ENCODE measurements at regions not wholly inside any gene's neighbourhood (a gene's known extent, or its start where the extent isn't known, plus 50 kb on each side); places are given as distances from the start of the nearest gene placed in this dataset.

DNA sequence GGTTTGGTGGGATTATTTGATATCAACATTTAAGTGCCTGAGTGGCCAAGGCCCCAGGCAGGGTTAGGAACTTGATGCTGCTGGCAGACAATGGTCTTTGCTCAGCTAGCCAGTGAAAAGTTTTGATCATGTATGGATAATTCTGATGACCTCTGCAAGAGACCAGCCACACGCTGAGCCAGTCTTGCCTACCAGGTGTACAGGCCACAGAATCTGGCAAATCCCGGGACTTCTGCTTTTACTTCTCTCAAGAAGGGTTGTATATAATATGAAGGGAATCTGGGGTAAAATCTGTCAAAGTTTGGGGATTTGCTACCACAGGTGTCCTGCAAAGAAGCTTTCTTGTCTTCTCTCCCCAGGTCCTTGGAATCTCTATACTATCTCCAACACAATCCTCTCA, 331.4 kb upstream of the GOLIM4 start:
- Histone ChIP-seq H3K79me2 (ENCODE audit: insufficient read depth, low read length) (no peaks in the 10 kb centered on the region), H3K27ac (ENCODE audit: low read depth, low read length) (no peak overlapping the region), H4K20me1 (ENCODE audit: insufficient read depth, low read length) (no peaks in the 10 kb centered on the region), H3K9ac (ENCODE audit: low read length) (no peak overlapping the region), H3K27me3 (ENCODE audit: insufficient read depth, low read length) (no peaks in the 10 kb centered on the region), H2AFZ (ENCODE audit: low read depth, low read length) (no peak overlapping the region), H3K9me3 (ENCODE audit: insufficient read depth, low read depth, low read length) (no peaks in the 10 kb centered on the region), H3K36me3 (ENCODE audit: insufficient read depth, low read length) (no peaks in the 10 kb centered on the region), H3K4me2 (ENCODE audit: low read length) (no peak overlapping the region), H3K4me3 (ENCODE audit: insufficient read depth, low read depth, low read length) (no peak overlapping the region), H3K4me1 (ENCODE audit: insufficient read depth, low read length) (peaks cover 6% of the 10 kb centered on the region)
- Mint-ChIP-seq H3K4me3 (ENCODE audit: unreplicated experiment) (no peak overlapping the region), H3K27ac (ENCODE audit: unreplicated experiment) (no peak overlapping the region), H3K4me1 (ENCODE audit: low read depth, unreplicated experiment) (peaks cover 15% of the 10 kb centered on the region), H3K36me3 (ENCODE audit: low read depth, unreplicated experiment) (no peaks in the 10 kb centered on the region), H3K27me3 (ENCODE audit: low read depth, unreplicated experiment) (no peaks in the 10 kb centered on the region), H3K9me3 (ENCODE audit: unreplicated experiment) (no peaks in the 10 kb centered on the region)
- FAIRE-seq (no peak), DNase-seq (ENCODE audit: low read depth) (no peak)
- TF ChIP-seq EZH2 (IDR thresholded peaks at IDR 0.05; ENCODE audit: insufficient read depth, low read length), result no peak
- TF ChIP-seq, protein P1, sequence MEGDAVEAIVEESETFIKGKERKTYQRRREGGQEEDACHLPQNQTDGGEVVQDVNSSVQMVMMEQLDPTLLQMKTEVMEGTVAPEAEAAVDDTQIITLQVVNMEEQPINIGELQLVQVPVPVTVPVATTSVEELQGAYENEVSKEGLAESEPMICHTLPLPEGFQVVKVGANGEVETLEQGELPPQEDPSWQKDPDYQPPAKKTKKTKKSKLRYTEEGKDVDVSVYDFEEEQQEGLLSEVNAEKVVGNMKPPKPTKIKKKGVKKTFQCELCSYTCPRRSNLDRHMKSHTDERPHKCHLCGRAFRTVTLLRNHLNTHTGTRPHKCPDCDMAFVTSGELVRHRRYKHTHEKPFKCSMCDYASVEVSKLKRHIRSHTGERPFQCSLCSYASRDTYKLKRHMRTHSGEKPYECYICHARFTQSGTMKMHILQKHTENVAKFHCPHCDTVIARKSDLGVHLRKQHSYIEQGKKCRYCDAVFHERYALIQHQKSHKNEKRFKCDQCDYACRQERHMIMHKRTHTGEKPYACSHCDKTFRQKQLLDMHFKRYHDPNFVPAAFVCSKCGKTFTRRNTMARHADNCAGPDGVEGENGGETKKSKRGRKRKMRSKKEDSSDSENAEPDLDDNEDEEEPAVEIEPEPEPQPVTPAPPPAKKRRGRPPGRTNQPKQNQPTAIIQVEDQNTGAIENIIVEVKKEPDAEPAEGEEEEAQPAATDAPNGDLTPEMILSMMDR (IDR thresholded peaks at IDR 0.05; ENCODE audit: insufficient read depth, low read depth, low read length), result no peak

DNA sequence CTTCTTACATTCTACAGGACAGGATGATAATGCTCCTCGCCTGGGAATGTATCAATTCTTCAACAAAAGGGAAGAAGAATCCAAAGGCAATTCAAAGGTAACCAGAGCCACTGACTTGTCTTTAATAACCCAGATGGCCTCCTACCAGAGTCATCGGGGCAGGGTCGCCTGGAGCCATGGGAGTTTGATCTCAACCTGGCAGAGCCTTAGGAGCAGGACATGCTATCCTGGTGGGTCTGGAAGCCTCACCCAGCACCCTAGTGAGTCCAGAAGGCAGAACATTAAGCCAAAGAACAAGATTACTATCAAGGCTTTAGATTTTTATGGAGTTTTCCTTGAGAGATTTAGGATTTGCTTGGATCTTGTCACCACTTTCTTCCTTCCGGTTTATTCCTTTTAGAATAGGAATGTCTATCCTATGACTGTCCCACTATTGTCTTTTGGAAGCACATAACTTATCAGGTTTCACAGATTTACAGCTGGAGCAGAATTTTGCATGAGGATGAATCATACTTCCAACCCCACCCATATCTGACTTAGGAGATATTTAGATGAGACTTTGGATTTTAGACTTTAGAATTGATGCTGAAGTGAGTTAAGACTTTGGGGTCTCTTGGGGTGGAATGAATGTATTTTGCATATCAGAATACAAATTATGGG, 330.3 kb upstream of the GOLIM4 start:
- peak; percentile 34 for FAIRE-seq
- Histone ChIP-seq H3K4me2 (ENCODE audit: low read length) (peak overlapping the region; percentile 13), H3K27ac (ENCODE audit: low read depth, low read length) (no peak overlapping the region), H4K20me1 (ENCODE audit: insufficient read depth, low read length) (no peaks in the 10 kb centered on the region), H3K27me3 (ENCODE audit: insufficient read depth, low read length) (no peaks in the 10 kb centered on the region), H3K9ac (ENCODE audit: low read length) (no peak overlapping the region), H3K9me3 (ENCODE audit: insufficient read depth, low read depth, low read length) (no peaks in the 10 kb centered on the region), H3K4me3 (ENCODE audit: insufficient read depth, low read depth, low read length) (no peak overlapping the region), H3K4me1 (ENCODE audit: insufficient read depth, low read length) (peaks cover 6% of the 10 kb centered on the region), H2AFZ (ENCODE audit: low read depth, low read length) (no peak overlapping the region), H3K79me2 (ENCODE audit: insufficient read depth, low read length) (no peaks in the 10 kb centered on the region), H3K36me3 (ENCODE audit: insufficient read depth, low read length) (no peaks in the 10 kb centered on the region)
- H3K4me3 Mint-ChIP-seq (ENCODE audit: unreplicated experiment), result no peak overlapping the region
- H3K27ac Mint-ChIP-seq (ENCODE audit: unreplicated experiment), result no peak overlapping the region
- no peaks in the 10 kb centered on the region for H3K27me3 Mint-ChIP-seq (ENCODE audit: low read depth, unreplicated experiment)
- DNase-seq (ENCODE audit: low read depth), result peak; percentile 54
- no peak for TF ChIP-seq EZH2 (IDR thresholded peaks at IDR 0.05; ENCODE audit: insufficient read depth, low read length)
- TF ChIP-seq, protein P1 (IDR thresholded peaks at IDR 0.05; ENCODE audit: insufficient read depth, low read depth, low read length), result no peak
- peaks cover 10% of the 10 kb centered on the region for H3K4me1 Mint-ChIP-seq (ENCODE audit: low read depth, unreplicated experiment)
- peaks cover 2% of the 10 kb centered on the region for H3K9me3 Mint-ChIP-seq (ENCODE audit: unreplicated experiment)
- H3K36me3 Mint-ChIP-seq (ENCODE audit: low read depth, unreplicated experiment), result no peaks in the 10 kb centered on the region

- FAIRE-seq (no peak), DNase-seq (ENCODE audit: low read depth) (peak; percentile 78)
- Histone ChIP-seq H3K79me2 (ENCODE audit: insufficient read depth, low read length) (no peaks in the 10 kb centered on the region), H3K27me3 (ENCODE audit: insufficient read depth, low read length) (no peaks in the 10 kb centered on the region), H2AFZ (ENCODE audit: low read depth, low read length) (no peak overlapping the region), H4K20me1 (ENCODE audit: insufficient read depth, low read length) (no peaks in the 10 kb centered on the region), H3K36me3 (ENCODE audit: insufficient read depth, low read length) (no peaks in the 10 kb centered on the region), H3K9ac (ENCODE audit: low read length) (no peak overlapping the region), H3K9me3 (ENCODE audit: insufficient read depth, low read depth, low read length) (no peaks in the 10 kb centered on the region), H3K4me3 (ENCODE audit: insufficient read depth, low read depth, low read length) (no peak overlapping the region), H3K4me1 (ENCODE audit: insufficient read depth, low read length) (peaks cover 6% of the 10 kb centered on the region), H3K4me2 (ENCODE audit: low read length) (peak overlapping the region; percentile 43), H3K27ac (ENCODE audit: low read depth, low read length) (peak overlapping the region; percentile 47)
- Mint-ChIP-seq H3K4me3 (ENCODE audit: unreplicated experiment) (no peak overlapping the region), H3K27ac (ENCODE audit: unreplicated experiment) (no peak overlapping the region), H3K4me1 (ENCODE audit: low read depth, unreplicated experiment) (peaks cover 8% of the 10 kb centered on the region), H3K9me3 (ENCODE audit: unreplicated experiment) (peaks cover 2% of the 10 kb centered on the region), H3K27me3 (ENCODE audit: low read depth, unreplicated experiment) (no peaks in the 10 kb centered on the region), H3K36me3 (ENCODE audit: low read depth, unreplicated experiment) (no peaks in the 10 kb centered on the region)
- TF ChIP-seq EZH2 (IDR thresholded peaks at IDR 0.05; ENCODE audit: insufficient read depth, low read length), result no peak
- TF ChIP-seq, protein P1 (IDR thresholded peaks at IDR 0.05; ENCODE audit: insufficient read depth, low read depth, low read length), result no peak
Measured at GRCh38 chr3:168424059-168424734, 328.5 kb upstream of the GOLIM4 start.
